Muscle of leg (tissue), 3 donors: ENCODE measurements at regions not wholly inside any gene's neighbourhood (a gene's known extent, or its start where the extent isn't known, plus 50 kb on each side); places are given as distances from the start of the nearest gene placed in this dataset.

Experiments used
- DNase-seq: peaks from one replicate; pipeline ENCODE4 v3.0.0; 2013
- H3K27ac ChIP-seq: one replicate; pipeline ENCODE4 v1.5.1; 2013; ENCODE audit warnings: mild to moderate bottlenecking, low read length, control low read depth
- H3K27me3 ChIP-seq: one replicate; pipeline ENCODE4 v1.6.1; 2013; ENCODE audit warnings: low read length; ENCODE audit not compliant: control insufficient read depth, insufficient read depth
- H3K36me3 ChIP-seq: one replicate; pipeline ENCODE4 v1.6.1; 2013; ENCODE audit warnings: low read length; ENCODE audit not compliant: control insufficient read depth, insufficient read depth
- H3K4me1 ChIP-seq: one replicate; pipeline ENCODE4 v1.6.1; 2013; ENCODE audit warnings: low read length; ENCODE audit not compliant: control insufficient read depth, insufficient read depth
- H3K4me3 ChIP-seq: one replicate; pipeline ENCODE4 v1.5.1; 2013; ENCODE audit warnings: low read length, control low read depth
- H3K9me3 ChIP-seq: replicated peaks from 2 replicates; pipeline ENCODE4 v1.6.1; 2013; ENCODE audit warnings: low read depth, low read length; ENCODE audit not compliant: control insufficient read depth
- WGBS: methylation state at CpG from one replicate; pipeline ENCODE4 v1.1.5; 2013; ENCODE audit warnings: missing lambda C conversion rate; ENCODE audit not compliant: insufficient coverage; 5-methylcytosine and 5-hydroxymethylcytosine counted together

DNA sequence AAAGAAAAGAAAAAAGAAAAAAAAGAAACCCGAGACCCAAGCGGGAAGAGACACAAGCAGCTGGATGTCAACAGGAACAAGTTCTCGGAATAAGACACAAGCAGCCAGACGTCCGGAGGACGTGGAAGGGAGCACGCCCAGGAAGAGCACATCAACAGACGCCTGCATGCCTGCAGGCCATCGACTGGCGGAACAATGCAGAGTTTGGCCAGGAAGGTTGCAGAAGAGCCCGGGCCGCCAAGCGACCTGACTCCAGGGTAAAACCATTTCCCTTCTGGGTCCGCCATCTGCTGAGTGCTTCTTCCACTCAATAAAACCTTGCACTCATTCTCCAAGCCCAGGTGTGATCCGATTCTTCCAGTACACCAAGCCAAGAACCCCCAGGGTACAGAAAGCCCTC lies 95.6 kb upstream of the PRR32 start:
- DNase-seq, result no peak
- Histone ChIP-seq H3K36me3 (no peaks in the 10 kb centered on the region), H3K4me1 (no peaks in the 10 kb centered on the region), H3K9me3 (no peaks in the 10 kb centered on the region), H3K27me3 (no peaks in the 10 kb centered on the region), H3K27ac (no peak overlapping the region), H3K4me3 (no peak overlapping the region)
- WGBS, result 73% methylated on average over 14 of the region's 15 CpGs

DNA sequence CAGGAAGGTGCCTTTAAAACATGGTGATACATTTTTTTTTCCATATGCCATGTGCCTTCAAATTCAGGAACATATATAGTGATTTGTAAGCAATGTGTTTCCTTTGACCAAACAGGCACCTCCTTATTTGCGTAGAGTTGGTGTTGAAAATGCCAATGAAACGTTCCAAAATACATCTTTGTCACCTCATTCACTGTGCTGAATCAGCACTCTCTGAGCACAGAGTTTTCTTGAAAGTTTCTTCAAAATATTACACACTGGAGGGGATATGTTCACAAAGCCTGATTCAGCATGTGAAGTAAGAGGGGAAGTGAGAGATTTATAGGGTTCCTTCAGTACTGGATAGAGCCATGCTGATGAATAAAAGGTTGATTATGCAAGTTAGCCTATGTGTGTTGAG lies 85.7 kb upstream of the PRR32 start:
- Histone ChIP-seq H3K4me1 (no peaks in the 10 kb centered on the region), H3K4me3 (no peak overlapping the region), H3K27me3 (no peaks in the 10 kb centered on the region), H3K27ac (no peak overlapping the region), H3K36me3 (no peaks in the 10 kb centered on the region), H3K9me3 (peaks cover 2% of the 10 kb centered on the region)
- no CpG with 5 or more reads among the region's 2 CpGs for WGBS
- no peak for DNase-seq
